Osteoblast (primary cell): ENCODE measurements at regions not wholly inside any gene's neighbourhood (a gene's known extent, or its start where the extent isn't known, plus 50 kb on each side); places are given as distances from the start of the nearest gene placed in this dataset.
"Not testable (repeated sequence)": the region's sequence is repeated elsewhere in the genome, so short reads cannot be mapped to it uniquely, and the experiment has no call there.

Experiments
- DNase-seq: peaks from one replicate; pipeline ENCODE4 v3.0.0; 2011; ENCODE audit warnings: low spot score, mixed read lengths; ENCODE audit not compliant: insufficient read length; ENCODE audit errors: missing footprints
- H2AFZ ChIP-seq: 2 replicates; pipeline ENCODE4 v1.6.0; 2011; ENCODE audit warnings: mild to moderate bottlenecking, low read length
- H3K27ac ChIP-seq: 2 replicates; pipeline ENCODE4 v1.5.1; 2011; ENCODE audit warnings: mild to moderate bottlenecking, low read depth, low read length, moderate library complexity
- H3K27me3 ChIP-seq: 2 replicates; pipeline ENCODE4 v1.6.0; 2012; ENCODE audit warnings: mild to moderate bottlenecking, control low read depth, inconsistent platforms, low read length, moderate library complexity; ENCODE audit not compliant: insufficient read depth
- H3K36me3 ChIP-seq: 2 replicates; pipeline ENCODE4 v1.5.1; 2011; ENCODE audit warnings: mild to moderate bottlenecking, low read length, control low read depth, moderate library complexity; ENCODE audit not compliant: insufficient read depth
- H3K4me1 ChIP-seq: 2 replicates; pipeline ENCODE4 v1.5.1; 2011; ENCODE audit warnings: mild to moderate bottlenecking, low read length, control low read depth, moderate library complexity; ENCODE audit not compliant: insufficient read depth
- H3K4me2 ChIP-seq: 2 replicates; pipeline ENCODE4 v1.6.0; 2011; ENCODE audit warnings: mild to moderate bottlenecking, low read length; ENCODE audit not compliant: insufficient read depth
- H3K4me3 ChIP-seq: fragments of 200-600 bp; sonication (generic); 3 replicates; pipeline ENCODE4 v1.5.1; 2012; ENCODE audit warnings: mild to moderate bottlenecking, low read length, inconsistent platforms; ENCODE audit not compliant: insufficient read depth
- H3K79me2 ChIP-seq: 2 replicates; pipeline ENCODE4 v1.6.0; 2012; ENCODE audit warnings: mild to moderate bottlenecking, low read length, control low read depth, inconsistent platforms; ENCODE audit not compliant: insufficient read depth
- H3K9me3 ChIP-seq: 2 replicates; pipeline ENCODE4 v1.5.1; 2011; ENCODE audit warnings: low read depth, low read length, control low read depth
- H4K20me1 ChIP-seq: 2 replicates; pipeline ENCODE4 v1.6.0; 2012; ENCODE audit warnings: mild to moderate bottlenecking, low read length, control low read depth; ENCODE audit not compliant: insufficient read depth
- TF ChIP-seq, protein P1 (sequence below): IDR thresholded peaks from 2 replicates; pipeline ENCODE4 v1.5.1; 2011; ENCODE audit warnings: mild to moderate bottlenecking, low read depth, low read length, moderate library complexity; ENCODE audit errors: extremely low read depth

DNA sequence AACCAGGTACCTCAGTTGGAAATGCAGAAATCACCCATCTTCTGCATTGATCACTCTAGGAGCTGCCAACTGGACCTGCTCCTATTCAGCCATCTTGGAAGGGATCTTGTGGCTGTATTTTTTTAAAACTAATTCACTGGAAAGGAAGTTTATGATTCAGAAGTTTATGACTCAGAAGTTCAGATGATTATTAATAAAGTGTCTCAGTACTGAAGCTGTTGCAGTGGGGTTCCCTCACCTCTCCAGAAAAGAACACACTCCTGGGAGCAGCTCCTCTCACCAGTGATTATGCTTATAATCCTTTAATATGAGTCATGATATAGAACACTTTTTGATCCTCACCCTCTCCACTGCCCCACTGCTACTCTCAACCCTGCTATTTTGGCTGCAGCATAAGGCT lies 291.2 kb upstream of the HS3ST5 start:
- no peaks in the 10 kb centered on the region for H3K9me3 ChIP-seq
- H2AFZ ChIP-seq: no peak overlapping the region
- H4K20me1 ChIP-seq: no peaks in the 10 kb centered on the region
- no peak overlapping the region for H3K4me3 ChIP-seq
- no peaks in the 10 kb centered on the region for H3K27me3 ChIP-seq
- DNase-seq: no peak
- TF ChIP-seq, protein P1, sequence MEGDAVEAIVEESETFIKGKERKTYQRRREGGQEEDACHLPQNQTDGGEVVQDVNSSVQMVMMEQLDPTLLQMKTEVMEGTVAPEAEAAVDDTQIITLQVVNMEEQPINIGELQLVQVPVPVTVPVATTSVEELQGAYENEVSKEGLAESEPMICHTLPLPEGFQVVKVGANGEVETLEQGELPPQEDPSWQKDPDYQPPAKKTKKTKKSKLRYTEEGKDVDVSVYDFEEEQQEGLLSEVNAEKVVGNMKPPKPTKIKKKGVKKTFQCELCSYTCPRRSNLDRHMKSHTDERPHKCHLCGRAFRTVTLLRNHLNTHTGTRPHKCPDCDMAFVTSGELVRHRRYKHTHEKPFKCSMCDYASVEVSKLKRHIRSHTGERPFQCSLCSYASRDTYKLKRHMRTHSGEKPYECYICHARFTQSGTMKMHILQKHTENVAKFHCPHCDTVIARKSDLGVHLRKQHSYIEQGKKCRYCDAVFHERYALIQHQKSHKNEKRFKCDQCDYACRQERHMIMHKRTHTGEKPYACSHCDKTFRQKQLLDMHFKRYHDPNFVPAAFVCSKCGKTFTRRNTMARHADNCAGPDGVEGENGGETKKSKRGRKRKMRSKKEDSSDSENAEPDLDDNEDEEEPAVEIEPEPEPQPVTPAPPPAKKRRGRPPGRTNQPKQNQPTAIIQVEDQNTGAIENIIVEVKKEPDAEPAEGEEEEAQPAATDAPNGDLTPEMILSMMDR: no peak
- no peak overlapping the region for H3K4me2 ChIP-seq
- H3K79me2 ChIP-seq: no peaks in the 10 kb centered on the region
- no peak overlapping the region for H3K27ac ChIP-seq
- H3K4me1 ChIP-seq: no peaks in the 10 kb centered on the region
- no peaks in the 10 kb centered on the region for H3K36me3 ChIP-seq

DNA sequence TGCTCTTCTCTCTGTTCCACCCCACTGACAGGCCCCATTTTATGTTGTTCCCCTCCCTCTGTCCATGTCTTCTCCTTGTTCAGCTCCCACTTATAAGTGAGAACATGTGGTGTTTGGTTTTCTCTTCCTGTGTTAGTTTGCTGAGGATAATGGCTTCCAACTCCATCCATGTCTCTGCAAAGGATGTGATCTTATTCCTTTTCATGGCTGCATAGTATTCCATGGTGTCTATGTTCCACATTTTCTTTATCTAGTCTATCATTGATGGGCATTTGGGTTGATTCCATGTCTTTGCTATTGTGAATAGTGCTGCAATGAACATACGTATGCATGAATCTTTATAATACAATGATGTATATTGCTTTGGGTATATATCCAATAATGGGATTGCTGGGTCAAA lies 283.4 kb upstream of the HS3ST5 start:
- not testable (repeated sequence) for H4K20me1 ChIP-seq, H3K4me3 ChIP-seq, H3K79me2 ChIP-seq, DNase-seq, H3K4me2 ChIP-seq, H3K4me1 ChIP-seq, H3K9me3 ChIP-seq, H3K27me3 ChIP-seq, H3K27ac ChIP-seq, H3K36me3 ChIP-seq, H2AFZ ChIP-seq

DNA sequence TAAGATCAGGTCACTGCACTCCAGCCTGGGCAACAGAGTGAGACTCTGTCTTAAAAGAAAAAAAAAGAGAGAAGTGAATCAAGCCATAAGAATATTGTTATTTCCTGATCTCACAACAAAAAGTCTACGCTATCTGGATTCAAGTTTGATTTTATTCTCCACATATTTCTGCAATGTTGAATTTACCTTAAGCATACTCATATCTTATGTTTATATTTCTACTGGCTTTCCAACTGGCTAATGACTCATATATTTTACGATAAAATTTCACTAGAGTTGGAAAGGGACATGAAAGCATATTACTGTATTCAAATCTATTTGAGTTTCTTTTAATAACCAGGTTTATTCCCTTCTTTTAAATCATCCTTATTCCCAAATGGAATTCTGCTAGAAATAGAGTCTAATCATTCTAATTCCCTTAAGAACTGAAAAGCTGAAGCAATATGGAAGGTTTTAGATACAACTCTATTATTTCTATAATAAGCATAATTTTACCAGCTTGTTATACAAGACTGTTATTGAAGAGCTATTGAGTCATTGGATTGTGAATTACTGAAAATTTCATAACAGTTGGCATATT lies 276.9 kb upstream of the HS3ST5 start:
- H3K79me2 ChIP-seq: no peaks in the 10 kb centered on the region
- H3K4me2 ChIP-seq: no peak overlapping the region
- no peak for DNase-seq
- no peak overlapping the region for H3K4me3 ChIP-seq
- H3K36me3 ChIP-seq: no peaks in the 10 kb centered on the region
- H3K9me3 ChIP-seq: no peaks in the 10 kb centered on the region
- H3K27me3 ChIP-seq: no peaks in the 10 kb centered on the region
- no peak overlapping the region for H3K27ac ChIP-seq
- no peaks in the 10 kb centered on the region for H4K20me1 ChIP-seq
- TF ChIP-seq, protein P1: no peak
- H2AFZ ChIP-seq: no peak overlapping the region
- no peaks in the 10 kb centered on the region for H3K4me1 ChIP-seq

GRCh38 chr6:114611696-114612095 lies 268.9 kb upstream of the HS3ST5 start:
- no peak overlapping the region for H3K4me3 ChIP-seq
- H3K27ac ChIP-seq: no peak overlapping the region
- H3K4me1 ChIP-seq: no peaks in the 10 kb centered on the region
- H3K79me2 ChIP-seq: no peaks in the 10 kb centered on the region
- H3K27me3 ChIP-seq: no peaks in the 10 kb centered on the region
- no peak overlapping the region for H3K4me2 ChIP-seq
- H3K9me3 ChIP-seq: no peaks in the 10 kb centered on the region
- H4K20me1 ChIP-seq: no peaks in the 10 kb centered on the region
- H2AFZ ChIP-seq: no peak overlapping the region
- no peaks in the 10 kb centered on the region for H3K36me3 ChIP-seq
- TF ChIP-seq, protein P1: no peak
- no peak for DNase-seq

DNA sequence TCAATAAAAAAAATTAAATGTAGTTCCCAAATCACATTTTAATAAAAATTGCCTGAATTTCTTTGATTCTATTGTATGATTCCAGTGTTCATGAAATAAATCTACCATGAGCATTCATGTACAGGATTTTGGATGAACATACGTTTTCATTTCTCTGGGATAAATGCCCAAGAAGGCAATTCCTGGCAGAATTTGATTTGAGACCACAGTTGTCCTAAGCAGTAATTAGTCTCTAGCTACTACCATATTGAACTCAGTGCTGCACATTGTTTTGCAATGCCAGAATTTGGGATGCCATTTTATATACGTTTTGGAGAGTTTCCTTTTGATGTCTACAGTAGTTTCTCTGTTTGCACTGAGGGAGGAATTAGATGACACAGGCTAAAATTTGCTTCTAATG lies 265.3 kb upstream of the HS3ST5 start:
- H3K36me3 ChIP-seq: no peaks in the 10 kb centered on the region
- H3K27ac ChIP-seq: no peak overlapping the region
- no peak overlapping the region for H3K4me2 ChIP-seq
- no peaks in the 10 kb centered on the region for H3K4me1 ChIP-seq
- H4K20me1 ChIP-seq: no peaks in the 10 kb centered on the region
- TF ChIP-seq, protein P1: no peak
- H3K79me2 ChIP-seq: no peaks in the 10 kb centered on the region
- no peak overlapping the region for H2AFZ ChIP-seq
- no peak for DNase-seq
- H3K4me3 ChIP-seq: no peak overlapping the region
- no peaks in the 10 kb centered on the region for H3K27me3 ChIP-seq
- no peaks in the 10 kb centered on the region for H3K9me3 ChIP-seq
